ENCODE measurements at regions not wholly inside any gene's neighbourhood (a gene's known extent, or its start where the extent isn't known, plus 50 kb on each side); places are given as distances from the start of the nearest gene placed in this dataset.
A peak's percentile ranks its signal among the peaks of the same experiment; 100 is the strongest.

- Mint-ChIP-seq H3K4me1 (no peaks in the 10 kb centered on the region), H3K9me3 (peaks cover 0 to 2% (median 0%) of the 10 kb centered on the region in 7 donors), H3K36me3 (no peaks in the 10 kb centered on the region), H3K27ac (no peak overlapping the region), H3K4me3 (no peak overlapping the region), H3K27me3 (ENCODE audit: low read depth in 3 of 3) (peaks cover 13 to 28% (median 21%) of the 10 kb centered on the region in 3 donors)
- intact Hi-C loops (cut with micrococcal nuclease), result no loop called here
- WGBS (ENCODE audit: insufficient coverage), result 59% methylated on average over 7 of the region's 10 CpGs
- no peaks in the 10 kb centered on the region for H3K9me3 ChIP-seq (replicated peaks in 1 of 2; ENCODE audit: control insufficient read depth in 1 of 2, insufficient read depth in 1 of 2, low read length in 2 of 2)
- no peak for TF ChIP-seq CTCF (IDR thresholded peaks at IDR 0.05)
- no peaks in the 10 kb centered on the region for H3K36me3 ChIP-seq (replicated peaks in 1 of 2; ENCODE audit: control insufficient read depth in 1 of 2, insufficient read depth in 2 of 2, low read length in 2 of 2)
- no peak for DNase-seq
- no peak overlapping the region for H3K4me2 ChIP-seq (replicated peaks; ENCODE audit: extremely low read depth, low read length, poor library complexity, severe bottlenecking)
- H3K27ac ChIP-seq (ENCODE audit: low read depth in 1 of 2, low read length in 2 of 2), result no peak overlapping the region
- peaks cover 0 to 6% of the 10 kb centered on the region in 2 donors for H3K27me3 ChIP-seq (ENCODE audit: control insufficient read depth in 2 of 2, insufficient read depth in 2 of 2, low read length in 2 of 2)
- H3K79me2 ChIP-seq (ENCODE audit: insufficient read depth, low read length), result no peaks in the 10 kb centered on the region
- no peak overlapping the region for H3K4me3 ChIP-seq (replicated peaks in 1 of 3; ENCODE audit: low read depth in 2 of 3, low read length in 3 of 3)
- H2AFZ ChIP-seq (ENCODE audit: insufficient read depth, low read depth, low read length, poor library complexity, severe bottlenecking), result no peak overlapping the region
- H3K4me1 ChIP-seq (ENCODE audit: control insufficient read depth in 1 of 2, insufficient read depth in 2 of 2, low read length in 2 of 2), result no peaks in the 10 kb centered on the region
- no peak overlapping the region for H3K9ac ChIP-seq (ENCODE audit: insufficient read depth, low read length, poor library complexity, severe bottlenecking)
- no peaks in the 10 kb centered on the region for H4K20me1 ChIP-seq (ENCODE audit: insufficient read depth, low read length)
Measured at GRCh38 chr10:123513870-123514269, 152.3 kb upstream of the GPR26 start.

- H3K4me3 Mint-ChIP-seq, result no peak overlapping the region
- no peaks in the 10 kb centered on the region for H3K4me1 Mint-ChIP-seq
- no peaks in the 10 kb centered on the region for H3K36me3 ChIP-seq (replicated peaks in 1 of 2; ENCODE audit: control insufficient read depth in 1 of 2, insufficient read depth in 2 of 2, low read length in 2 of 2)
- H3K79me2 ChIP-seq (ENCODE audit: insufficient read depth, low read length), result no peaks in the 10 kb centered on the region
- H3K9me3 Mint-ChIP-seq, result peaks cover 0 to 2% (median 0%) of the 10 kb centered on the region in 7 donors
- H3K9ac ChIP-seq (ENCODE audit: insufficient read depth, low read length, poor library complexity, severe bottlenecking), result no peak overlapping the region
- H3K27me3 Mint-ChIP-seq (ENCODE audit: low read depth in 3 of 3), result peaks cover 14 to 23% (median 17%) of the 10 kb centered on the region in 3 donors
- H3K9me3 ChIP-seq (replicated peaks in 1 of 2; ENCODE audit: control insufficient read depth in 1 of 2, insufficient read depth in 1 of 2, low read length in 2 of 2), result no peaks in the 10 kb centered on the region
- TF ChIP-seq CTCF (IDR thresholded peaks at IDR 0.05), result no peak
- H3K27ac ChIP-seq (ENCODE audit: low read depth in 1 of 2, low read length in 2 of 2), result no peak overlapping the region
- no peaks in the 10 kb centered on the region for H3K4me1 ChIP-seq (ENCODE audit: control insufficient read depth in 1 of 2, insufficient read depth in 2 of 2, low read length in 2 of 2)
- DNase-seq, result no peak
- peak overlapping the region in 1 of 7 donors; percentile 54 for H3K27ac Mint-ChIP-seq
- H3K27me3 ChIP-seq (ENCODE audit: control insufficient read depth in 2 of 2, insufficient read depth in 2 of 2, low read length in 2 of 2), result peaks cover 0 to 6% of the 10 kb centered on the region in 2 donors
- H2AFZ ChIP-seq (ENCODE audit: insufficient read depth, low read depth, low read length, poor library complexity, severe bottlenecking), result no peak overlapping the region
- no peak overlapping the region for H3K4me2 ChIP-seq (replicated peaks; ENCODE audit: extremely low read depth, low read length, poor library complexity, severe bottlenecking)
- H4K20me1 ChIP-seq (ENCODE audit: insufficient read depth, low read length), result no peaks in the 10 kb centered on the region
- no peaks in the 10 kb centered on the region for H3K36me3 Mint-ChIP-seq
- intact Hi-C loops (cut with micrococcal nuclease), result no loop called here
- no peak overlapping the region for H3K4me3 ChIP-seq (replicated peaks in 1 of 3; ENCODE audit: low read depth in 2 of 3, low read length in 3 of 3)
- WGBS (ENCODE audit: insufficient coverage), result 95% methylated on average over 8 of the region's 8 CpGs
Measured at GRCh38 chr10:123514996-123515395, 151.2 kb upstream of the GPR26 start.
